ENCODE measurements at regions not wholly inside any gene's neighbourhood (a gene's known extent, or its start where the extent isn't known, plus 50 kb on each side); places are given as distances from the start of the nearest gene placed in this dataset.
"Not testable (repeated sequence)": the region's sequence is repeated elsewhere in the genome, so short reads cannot be mapped to it uniquely, and the experiment has no call there.

- TF ChIP-seq, protein P1, sequence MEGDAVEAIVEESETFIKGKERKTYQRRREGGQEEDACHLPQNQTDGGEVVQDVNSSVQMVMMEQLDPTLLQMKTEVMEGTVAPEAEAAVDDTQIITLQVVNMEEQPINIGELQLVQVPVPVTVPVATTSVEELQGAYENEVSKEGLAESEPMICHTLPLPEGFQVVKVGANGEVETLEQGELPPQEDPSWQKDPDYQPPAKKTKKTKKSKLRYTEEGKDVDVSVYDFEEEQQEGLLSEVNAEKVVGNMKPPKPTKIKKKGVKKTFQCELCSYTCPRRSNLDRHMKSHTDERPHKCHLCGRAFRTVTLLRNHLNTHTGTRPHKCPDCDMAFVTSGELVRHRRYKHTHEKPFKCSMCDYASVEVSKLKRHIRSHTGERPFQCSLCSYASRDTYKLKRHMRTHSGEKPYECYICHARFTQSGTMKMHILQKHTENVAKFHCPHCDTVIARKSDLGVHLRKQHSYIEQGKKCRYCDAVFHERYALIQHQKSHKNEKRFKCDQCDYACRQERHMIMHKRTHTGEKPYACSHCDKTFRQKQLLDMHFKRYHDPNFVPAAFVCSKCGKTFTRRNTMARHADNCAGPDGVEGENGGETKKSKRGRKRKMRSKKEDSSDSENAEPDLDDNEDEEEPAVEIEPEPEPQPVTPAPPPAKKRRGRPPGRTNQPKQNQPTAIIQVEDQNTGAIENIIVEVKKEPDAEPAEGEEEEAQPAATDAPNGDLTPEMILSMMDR (IDR thresholded peaks at IDR 0.05): not testable (repeated sequence)
- TF ChIP-seq ZFX (IDR thresholded peaks at IDR 0.05; ENCODE audit: borderline replicate concordance): not testable (repeated sequence)
Observed at GRCh38 chr6:25139608-25140007, 139.6 kb upstream of the CARMIL1 start.
